ENCODE measurements at regions not wholly inside any gene's neighbourhood (a gene's known extent, or its start where the extent isn't known, plus 50 kb on each side); places are given as distances from the start of the nearest gene placed in this dataset.

GRCh38 chr12:89941436-89941835 is 232.8 kb upstream of the ATP2B1 start:
- TF ChIP-seq CTCF (IDR thresholded peaks at IDR 0.05; ENCODE audit: borderline replicate concordance, extremely low read depth, low read length, poor library complexity, severe bottlenecking) (no peak), EZH2 (IDR thresholded peaks at IDR 0.05; ENCODE audit: borderline replicate concordance, low read depth, low read length, severe bottlenecking) (no peak)
